Ureter (tissue), 1 donor: ENCODE measurements at regions not wholly inside any gene's neighbourhood (a gene's known extent, or its start where the extent isn't known, plus 50 kb on each side); places are given as distances from the start of the nearest gene placed in this dataset.
"Not testable (repeated sequence)": the region's sequence is repeated elsewhere in the genome, so short reads cannot be mapped to it uniquely, and the experiment has no call there.

Experiments
- DNase-seq: peaks from one replicate; pipeline ENCODE4 v3.0.0-alpha.2; 2020; ENCODE audit warnings: low spot score
- donor health status: DM: yes; HTN: yes; CAD: no.

DNA sequence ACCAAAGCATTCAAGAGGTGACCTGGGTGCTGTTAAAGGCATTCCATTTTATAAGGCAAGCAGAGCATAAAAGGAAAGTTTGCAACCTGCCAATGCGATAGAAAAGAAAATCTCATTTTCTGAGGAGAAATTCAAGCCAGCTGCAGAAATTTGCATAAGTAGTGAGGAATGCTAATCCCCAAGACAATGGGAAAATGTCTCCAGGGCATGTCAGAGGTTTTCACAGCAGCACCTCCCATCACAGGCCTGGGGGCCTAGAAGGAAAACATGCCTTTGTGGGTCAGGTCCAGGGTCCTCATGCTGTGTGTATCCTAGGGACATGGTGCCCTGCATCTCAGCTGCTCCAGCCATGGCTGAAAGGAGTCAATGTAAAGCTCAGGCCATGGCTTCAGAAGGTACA, 775.8 kb downstream of the IGSF11 start:
- DNase-seq = not testable (repeated sequence)

DNA sequence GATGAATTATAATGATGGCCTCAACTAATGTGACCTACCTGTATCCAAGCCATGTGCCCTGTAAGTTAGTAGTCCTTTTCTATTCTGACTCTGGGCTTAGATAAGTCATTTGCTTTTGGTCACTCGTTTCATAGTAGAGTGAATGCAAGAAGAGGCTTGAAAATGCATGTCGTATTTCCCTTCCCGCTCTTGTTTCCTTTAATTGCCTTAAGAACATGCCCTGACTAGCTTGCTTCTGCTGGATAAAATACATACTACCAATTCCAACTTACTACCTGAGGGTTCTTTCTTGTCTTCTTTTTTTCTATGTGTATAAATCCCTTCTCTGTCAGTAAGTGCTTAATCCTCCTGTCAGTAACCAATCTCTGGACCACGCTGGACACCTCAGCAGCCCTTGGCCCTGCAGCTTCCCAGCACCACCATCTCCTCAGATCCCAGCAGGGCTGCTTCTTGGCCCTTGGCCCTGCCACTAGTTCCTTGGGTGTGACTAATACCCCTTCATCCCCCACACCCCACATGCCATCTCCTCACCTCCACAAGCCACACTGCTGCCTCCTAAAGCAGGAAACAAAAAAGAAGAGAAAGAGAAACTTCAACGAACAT, 771.7 kb downstream of the IGSF11 start:
- no peak for DNase-seq

GRCh38 chr3:118267588-118267987, 767.1 kb downstream of the IGSF11 start:
- no peak for DNase-seq

GRCh38 chr3:118269537-118270125, 765.0 kb downstream of the IGSF11 start:
- DNase-seq = no peak

- no peak for DNase-seq
These were observed 761.7 kb downstream of the IGSF11 start for GRCh38 chr3:118272991-118273390.

GRCh38 chr3:118277814-118278213, 756.8 kb downstream of the IGSF11 start:
- DNase-seq = no peak

DNA sequence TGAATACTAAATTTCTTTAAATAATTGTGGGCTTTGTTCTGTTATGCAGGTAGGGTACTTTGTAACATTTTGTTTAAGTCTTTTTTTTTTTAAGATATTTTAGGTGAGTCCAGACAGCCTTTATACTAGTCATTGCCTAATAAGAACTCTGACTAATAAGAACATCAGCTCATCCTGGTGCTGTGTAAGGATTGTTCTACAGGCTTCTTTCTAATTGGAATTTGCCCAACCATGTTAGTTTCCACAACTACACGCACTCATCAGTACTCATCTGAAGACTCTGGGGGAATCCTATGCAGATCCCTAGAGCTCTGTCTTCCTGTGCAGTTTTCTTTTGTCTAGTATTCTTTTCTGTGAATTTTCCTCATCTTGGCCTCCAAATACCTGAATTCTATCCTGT, 741.8 kb downstream of the IGSF11 start:
- no peak for DNase-seq

- no peak for DNase-seq
These were observed 736.5 kb downstream of the IGSF11 start for GRCh38 chr3:118298133-118298532.

DNA sequence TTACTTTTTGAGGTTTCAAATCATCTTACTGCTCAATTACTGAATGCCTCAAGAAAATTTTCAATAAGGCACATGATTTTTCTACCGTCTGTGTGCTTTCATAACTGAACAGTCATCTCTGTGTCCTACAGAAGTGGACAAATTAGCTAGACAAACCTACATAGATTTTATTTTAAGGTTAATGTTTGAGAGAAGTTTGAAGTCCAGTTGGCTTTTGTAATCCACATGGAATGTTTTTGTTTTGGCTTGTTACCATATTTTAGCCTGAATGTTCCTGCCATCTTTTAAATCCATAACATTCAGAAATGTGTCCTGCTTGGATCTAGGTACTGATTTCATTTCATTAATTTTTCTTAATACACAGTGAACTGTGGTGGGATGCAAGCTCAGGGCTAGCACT, 730.1 kb downstream of the IGSF11 start:
- DNase-seq = no peak

DNA sequence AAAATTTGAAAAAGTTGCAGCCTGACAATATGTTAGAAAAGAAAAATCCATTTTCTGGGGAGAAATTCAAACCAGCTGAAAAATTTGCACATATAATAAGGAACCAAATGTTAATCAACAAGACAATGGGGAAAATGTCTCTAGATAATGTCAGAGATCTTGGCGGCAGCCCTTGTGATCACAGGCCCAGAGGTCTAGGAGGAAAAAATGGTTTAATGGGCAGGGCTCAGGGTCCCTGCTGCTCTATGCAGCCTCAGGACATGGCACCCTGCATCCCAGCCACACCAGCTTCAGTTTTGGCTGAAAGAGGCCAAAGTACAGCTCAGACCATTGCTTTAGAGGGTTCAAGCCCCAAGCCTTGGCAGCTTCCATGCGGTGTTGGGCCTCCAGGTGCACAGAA, 701.9 kb downstream of the IGSF11 start:
- no peak for DNase-seq

DNA sequence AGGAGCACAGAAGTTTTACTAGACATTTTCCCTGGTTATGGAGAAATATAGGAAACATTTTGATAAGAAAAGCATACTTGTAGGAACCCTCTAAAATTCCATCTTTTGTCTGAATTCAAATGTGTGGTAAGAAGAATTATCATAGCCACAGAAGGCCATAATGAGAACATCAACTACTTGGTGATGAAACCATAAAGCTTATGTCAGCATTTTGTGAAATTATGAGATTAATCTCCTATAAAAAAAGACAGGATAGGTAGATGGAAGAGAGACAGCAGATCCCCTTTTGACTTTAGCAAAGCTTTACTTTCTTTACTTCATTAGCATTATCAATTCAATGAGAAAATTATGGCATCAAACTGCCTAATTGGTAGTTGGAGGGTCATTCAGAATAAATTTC, 697.0 kb downstream of the IGSF11 start:
- no peak for DNase-seq

GRCh38 chr3:118347396-118348168, 687.1 kb downstream of the IGSF11 start:
- no peak for DNase-seq

DNA sequence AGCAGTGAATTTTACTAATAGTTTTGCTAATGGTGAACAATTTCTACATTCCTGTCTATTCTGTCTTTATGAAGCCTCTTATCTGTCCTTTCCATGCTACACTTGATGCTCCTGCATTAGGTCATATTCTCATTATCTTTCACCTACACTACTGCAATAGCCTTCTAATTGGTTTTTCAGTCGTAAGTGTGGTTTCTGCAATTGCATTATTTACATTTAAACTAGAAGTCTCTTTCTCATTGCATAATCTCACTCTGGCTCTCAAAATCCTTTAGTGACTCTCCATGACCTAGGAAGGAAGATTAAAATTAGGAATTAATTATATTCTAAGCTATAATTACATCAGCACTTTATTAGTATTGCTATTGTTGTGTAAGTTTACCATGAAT, 686.5 kb downstream of the IGSF11 start:
- no peak for DNase-seq

GRCh38 chr3:118354556-118354955, 680.1 kb downstream of the IGSF11 start:
- DNase-seq = no peak

DNA sequence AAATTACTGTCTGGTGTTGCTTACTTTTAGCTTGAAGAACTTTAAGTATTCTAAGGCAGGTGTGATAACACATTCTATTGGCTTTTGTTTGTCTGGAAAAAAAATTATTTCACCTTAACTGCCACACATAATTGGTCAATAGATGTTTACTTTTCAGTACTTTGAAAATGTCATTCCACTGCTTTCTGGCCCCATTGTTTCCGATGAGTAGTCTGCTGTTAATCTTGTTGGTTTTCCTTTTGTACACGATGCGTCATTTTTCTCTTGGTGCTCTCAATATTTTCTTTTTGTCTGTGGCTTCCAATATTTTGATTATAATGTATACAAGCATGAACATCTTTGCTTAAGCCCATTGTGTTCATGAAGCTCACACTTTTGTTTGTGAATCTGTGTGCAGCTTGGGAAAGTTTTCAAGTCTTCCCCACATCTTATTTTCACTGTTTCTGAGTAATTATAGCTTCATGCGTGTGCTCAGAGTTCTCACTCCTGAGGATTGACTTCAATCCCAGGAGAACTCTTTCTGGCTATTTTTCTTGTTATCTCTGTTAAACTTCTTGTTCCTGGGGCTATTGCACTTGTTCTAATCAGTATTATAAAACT, 664.7 kb downstream of the IGSF11 start:
- DNase-seq = no peak

DNA sequence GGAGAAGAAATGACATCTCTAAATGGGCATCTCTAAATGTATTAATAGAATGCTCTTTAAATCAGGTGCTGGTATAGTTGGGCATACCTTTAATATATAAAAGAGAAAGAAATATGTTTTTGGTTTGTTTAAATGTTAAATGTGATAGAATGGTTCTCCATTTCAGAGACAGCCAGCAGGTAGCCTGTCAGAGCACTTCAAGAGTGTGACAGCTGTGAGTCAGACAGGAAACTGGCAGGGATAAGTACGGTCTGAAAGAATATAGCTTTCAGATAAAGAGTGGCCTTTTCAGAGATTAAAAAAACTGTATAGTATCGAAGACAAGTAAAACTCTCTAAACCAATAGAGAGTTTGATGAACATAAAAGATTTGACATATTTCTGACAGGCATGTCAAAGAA, 654.1 kb downstream of the IGSF11 start:
- DNase-seq = no peak

DNA sequence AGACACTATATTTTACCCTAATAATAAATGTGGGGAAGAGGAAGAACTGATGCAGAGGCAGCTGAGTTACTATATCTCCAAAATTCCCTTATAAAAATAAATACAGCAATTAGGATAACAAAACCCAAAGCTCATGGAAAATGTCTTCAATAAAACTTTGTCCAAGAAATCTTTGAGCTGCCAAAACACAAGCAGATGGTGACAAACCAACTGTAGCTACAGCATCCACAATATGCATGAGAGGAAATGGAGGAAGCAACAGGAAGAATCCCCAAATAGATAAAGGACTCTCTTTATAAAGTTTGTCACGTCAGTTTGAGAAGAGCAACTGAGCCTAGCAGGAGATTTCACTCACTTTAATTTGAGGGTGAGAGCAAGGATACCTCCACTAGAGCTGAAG, 638.2 kb downstream of the IGSF11 start:
- DNase-seq = no peak

DNA sequence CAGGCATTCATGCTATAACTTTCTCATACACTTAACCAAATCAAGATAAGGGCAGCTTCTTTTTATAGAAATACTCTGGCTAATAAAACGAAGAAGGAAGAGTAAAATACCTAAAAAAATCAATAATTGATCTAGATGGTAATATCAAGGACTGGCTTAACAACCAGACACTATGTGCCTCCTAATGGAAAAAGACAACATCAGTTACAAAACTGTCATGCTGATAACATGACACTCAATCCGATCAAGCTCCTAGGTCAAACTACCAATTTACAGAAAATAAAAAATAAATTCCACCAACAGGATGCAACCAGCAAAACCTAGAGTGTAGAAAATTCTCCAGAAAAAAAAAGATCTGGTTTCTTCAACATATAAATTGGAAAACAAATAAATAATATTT, 634.6 kb downstream of the IGSF11 start:
- no peak for DNase-seq

DNA sequence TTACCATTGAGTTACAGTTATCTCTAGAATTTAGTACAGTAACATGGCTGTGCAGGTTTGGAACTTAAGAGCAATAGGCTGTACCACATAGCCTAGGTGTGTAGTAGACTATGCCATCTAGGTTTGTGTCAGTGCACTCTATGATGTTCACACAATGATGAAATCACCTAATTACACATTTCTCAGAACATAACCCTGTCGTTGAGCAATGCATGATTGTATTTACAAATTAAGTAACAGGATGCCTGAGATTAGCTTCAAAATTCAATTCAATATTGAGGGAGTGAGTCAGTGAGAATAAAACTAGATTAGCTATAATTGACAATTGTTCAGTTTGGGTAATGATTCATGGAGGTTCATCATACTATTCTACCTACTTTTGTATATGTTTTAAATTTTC, 633.8 kb downstream of the IGSF11 start:
- no peak for DNase-seq

DNA sequence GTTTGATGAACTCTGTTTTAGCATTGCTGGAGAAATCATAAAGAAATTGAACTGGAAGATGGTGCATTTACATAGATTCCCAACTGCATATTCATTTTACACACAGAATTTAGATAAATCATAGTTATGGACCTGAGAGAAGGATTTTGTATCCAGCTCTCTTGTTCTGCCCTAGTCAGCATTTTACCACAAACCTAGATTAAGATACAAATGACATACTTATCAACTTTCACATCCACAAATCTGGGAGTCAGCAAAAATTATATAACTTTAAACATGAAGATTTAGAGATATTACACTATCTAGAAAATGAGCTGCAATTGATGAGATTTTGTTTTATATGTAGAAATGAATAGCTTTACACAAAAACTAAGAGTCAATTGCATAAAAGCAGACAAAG, 632.8 kb downstream of the IGSF11 start:
- DNase-seq = no peak

- DNase-seq = no peak
These were observed 631.7 kb downstream of the IGSF11 start for GRCh38 chr3:118402971-118403370.

DNA sequence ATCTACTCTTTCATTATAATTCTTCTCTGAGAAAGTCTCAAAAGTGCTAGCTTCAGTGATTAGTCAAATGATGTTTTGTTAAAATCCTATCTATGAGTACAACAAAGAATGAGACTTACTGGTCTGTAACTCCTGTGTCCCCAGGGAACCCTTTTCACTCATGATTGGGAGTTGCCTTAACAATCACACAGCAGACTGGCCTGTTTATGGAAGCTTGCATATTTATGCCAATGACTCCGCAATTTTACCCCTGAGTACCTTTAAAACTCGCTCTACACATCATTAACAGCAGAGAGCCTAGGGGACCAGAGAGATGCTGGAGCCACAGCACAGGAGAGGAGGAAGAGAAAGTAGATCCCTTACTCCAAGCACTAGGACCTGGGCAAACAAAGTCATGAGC, 628.1 kb downstream of the IGSF11 start:
- DNase-seq = no peak

DNA sequence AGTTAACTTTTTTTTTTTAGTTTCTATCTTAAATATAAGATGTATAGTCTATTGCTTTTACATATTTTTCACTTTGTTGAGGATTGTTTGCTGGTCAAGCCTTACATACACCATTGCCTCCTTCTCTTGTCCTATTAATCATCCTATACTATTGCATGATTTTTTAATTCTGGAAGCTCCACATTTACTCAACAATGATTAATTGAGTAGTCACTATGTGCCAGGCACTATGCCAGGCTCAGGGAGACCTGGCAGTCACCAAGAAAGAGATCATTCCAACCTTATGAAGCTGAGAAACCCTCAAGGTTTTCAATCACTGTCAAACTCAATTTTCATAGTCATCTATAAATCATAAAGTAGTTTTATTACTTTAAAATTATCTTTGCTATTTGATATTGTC, 626.2 kb downstream of the IGSF11 start:
- DNase-seq = no peak
